PFSK-1 (cell line): ENCODE measurements at regions not wholly inside any gene's neighbourhood (a gene's known extent, or its start where the extent isn't known, plus 50 kb on each side); places are given as distances from the start of the nearest gene placed in this dataset.

Experiments
- POLR2AphosphoS5 ChIP-seq: IDR thresholded peaks from 2 replicates; pipeline ENCODE4 v1.6.1; 2012; ENCODE audit warnings: low read depth, mild to moderate bottlenecking, control low read depth, low read length, moderate library complexity
- REST ChIP-seq, 2 experiments: IDR thresholded peaks; 2 replicates each; pipeline versions ENCODE4 v1.6.1 to v1.8.0; 2011 to 2012; ENCODE audit warnings: low read depth in 2 of 2, low read length in 2 of 2, control low read depth in 1 of 2, inconsistent platforms in 1 of 2, mild to moderate bottlenecking in 1 of 2, moderate library complexity in 1 of 2; ENCODE audit not compliant: insufficient read depth in 1 of 2

GRCh38 chr10:4196771-4197390 lies 411.9 kb upstream of the KLF6 start:
- TF ChIP-seq REST (IDR thresholded peaks at IDR 0.05; ENCODE audit: insufficient read depth in 1 of 2, low read depth in 2 of 2, low read length in 2 of 2) (no peak), POLR2AphosphoS5 (no peak)
